RWPE2 (cell line): ENCODE measurements at regions not wholly inside any gene's neighbourhood (a gene's known extent, or its start where the extent isn't known, plus 50 kb on each side); places are given as distances from the start of the nearest gene placed in this dataset.

Experiments used
- ATAC-seq: fragments of 200-7000 bp; cut with Tn5 transposase; 3 replicates; pipeline ENCODE4 v1.9.1; 2021; ENCODE audit warnings: low read depth
- DNase-seq: peaks from one replicate; pipeline ENCODE4 v3.0.0-alpha.2; 2020; ENCODE audit warnings: low spot score
- H3K27ac ChIP-seq: fragments of 450-650 bp; 2 replicates; pipeline ENCODE4 v1.5.1; 2017; ENCODE audit warnings: mild to moderate bottlenecking; ENCODE audit not compliant: poor library complexity, severe bottlenecking
- H3K27me3 ChIP-seq: fragments of 250-450 bp; sonication (Bioruptor Pico); 2 replicates; pipeline ENCODE4 v1.5.1; 2021; ENCODE audit warnings: mild to moderate bottlenecking, moderate library complexity; ENCODE audit not compliant: insufficient read depth, poor library complexity, severe bottlenecking
- H3K36me3 ChIP-seq: fragments of 250-450 bp; sonication (Bioruptor Pico); 2 replicates; pipeline ENCODE4 v1.5.1; 2020; ENCODE audit warnings: low read depth, mild to moderate bottlenecking, moderate library complexity
- H3K4me1 ChIP-seq: fragments of 250-450 bp; sonication (Bioruptor Pico); 2 replicates; pipeline ENCODE4 v1.5.1; 2021; ENCODE audit warnings: mild to moderate bottlenecking, moderate library complexity; ENCODE audit not compliant: insufficient read depth, poor library complexity, severe bottlenecking
- H3K4me3 ChIP-seq: fragments of 250-450 bp; sonication (Bioruptor Pico); 2 replicates; pipeline ENCODE4 v1.5.1; 2021; ENCODE audit warnings: mild to moderate bottlenecking, moderate library complexity; ENCODE audit not compliant: severe bottlenecking
- H3K9me3 ChIP-seq: fragments of 250-450 bp; sonication (Bioruptor Pico); 2 replicates; pipeline ENCODE4 v1.5.1; 2021; ENCODE audit warnings: mild to moderate bottlenecking, moderate library complexity; ENCODE audit not compliant: severe bottlenecking
- TF ChIP-seq, protein P1 (sequence below): fragments of 450-650 bp; IDR thresholded peaks from one replicate; pipeline ENCODE4 v1.5.1; 2017; ENCODE audit warnings: mild to moderate bottlenecking, moderate library complexity; ENCODE audit not compliant: poor library complexity, severe bottlenecking

DNA sequence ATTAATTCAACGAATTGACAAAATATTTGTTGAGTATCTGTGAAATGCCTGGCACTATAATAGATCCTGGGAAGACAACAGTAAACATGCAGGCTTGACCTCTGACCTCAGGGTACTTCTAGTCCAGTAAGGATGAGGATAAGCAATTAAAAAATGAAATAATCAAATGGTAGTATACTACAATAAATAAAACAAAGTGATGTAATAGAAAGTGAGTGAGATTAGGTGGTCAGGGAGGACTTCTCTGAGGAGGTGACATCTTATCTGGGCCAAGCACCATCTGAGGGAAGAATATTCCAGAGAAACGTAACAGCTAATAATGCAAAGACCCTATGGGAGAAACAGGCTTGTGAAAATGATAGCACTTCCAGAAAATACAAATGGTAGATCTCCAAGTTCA is 50.1 kb upstream of the RHOBTB1 start:
- no peak overlapping the region for H3K27ac ChIP-seq
- no peaks in the 10 kb centered on the region for H3K9me3 ChIP-seq
- ATAC-seq (no peak), DNase-seq (no peak)
- peaks cover 6% of the 10 kb centered on the region for H3K4me1 ChIP-seq
- H3K4me3 ChIP-seq, result no peak overlapping the region
- H3K36me3 ChIP-seq, result no peaks in the 10 kb centered on the region
- TF ChIP-seq, protein P1, sequence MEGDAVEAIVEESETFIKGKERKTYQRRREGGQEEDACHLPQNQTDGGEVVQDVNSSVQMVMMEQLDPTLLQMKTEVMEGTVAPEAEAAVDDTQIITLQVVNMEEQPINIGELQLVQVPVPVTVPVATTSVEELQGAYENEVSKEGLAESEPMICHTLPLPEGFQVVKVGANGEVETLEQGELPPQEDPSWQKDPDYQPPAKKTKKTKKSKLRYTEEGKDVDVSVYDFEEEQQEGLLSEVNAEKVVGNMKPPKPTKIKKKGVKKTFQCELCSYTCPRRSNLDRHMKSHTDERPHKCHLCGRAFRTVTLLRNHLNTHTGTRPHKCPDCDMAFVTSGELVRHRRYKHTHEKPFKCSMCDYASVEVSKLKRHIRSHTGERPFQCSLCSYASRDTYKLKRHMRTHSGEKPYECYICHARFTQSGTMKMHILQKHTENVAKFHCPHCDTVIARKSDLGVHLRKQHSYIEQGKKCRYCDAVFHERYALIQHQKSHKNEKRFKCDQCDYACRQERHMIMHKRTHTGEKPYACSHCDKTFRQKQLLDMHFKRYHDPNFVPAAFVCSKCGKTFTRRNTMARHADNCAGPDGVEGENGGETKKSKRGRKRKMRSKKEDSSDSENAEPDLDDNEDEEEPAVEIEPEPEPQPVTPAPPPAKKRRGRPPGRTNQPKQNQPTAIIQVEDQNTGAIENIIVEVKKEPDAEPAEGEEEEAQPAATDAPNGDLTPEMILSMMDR, result no peak
- H3K27me3 ChIP-seq, result no peaks in the 10 kb centered on the region
